Colonic mucosa (tissue), 4 donors: ENCODE measurements at regions not wholly inside any gene's neighbourhood (a gene's known extent, or its start where the extent isn't known, plus 50 kb on each side); places are given as distances from the start of the nearest gene placed in this dataset.

Source experiments
- DNase-seq: peaks from one replicate; pipeline ENCODE4 v3.0.0-alpha.2; 2020
- H3K27ac ChIP-seq: fragments of 200-600 bp; one replicate; pipeline ENCODE4 v1.8.0; 2021
- H3K27me3 ChIP-seq: fragments of 200-600 bp; one replicate; pipeline ENCODE4 v1.8.0; 2021
- H3K36me3 ChIP-seq: fragments of 200-600 bp; one replicate; pipeline ENCODE4 v1.8.0; 2021
- H3K4me1 ChIP-seq: fragments of 200-600 bp; one replicate; pipeline ENCODE4 v1.8.0; 2021; ENCODE audit warnings: mild to moderate bottlenecking
- H3K4me3 ChIP-seq: fragments of 200-600 bp; one replicate; pipeline ENCODE4 v1.8.0; 2021
- H3K9ac ChIP-seq, 2 donors: one replicate each; pipeline ENCODE4 v1.7.0; 2013; ENCODE audit warnings: control low read depth in 2 of 2, low read depth in 2 of 2, low read length in 2 of 2
- H3K9me3 ChIP-seq: fragments of 200-600 bp; one replicate; pipeline ENCODE4 v1.8.0; 2021
- CTCF ChIP-seq: fragments of 200-600 bp; IDR thresholded peaks from one replicate; pipeline ENCODE4 v1.8.0; 2022; ENCODE audit warnings: antibody characterized with exemption, mild to moderate bottlenecking
- intact Hi-C: fragments of 100-400 bp; cut with DNase I; formaldehyde crosslinking; loops from one replicate; pipeline ENCODE4 v1.14.1; 2022
- donor health status: healthy.
- donor health status: DM: no; HTN: no; CAD: no.
- donor health status: DM: no; HTN: no; CAD: no.

GRCh38 chr1:14451217-14451616 is 147.3 kb upstream of the KAZN start:
- no peaks in the 10 kb centered on the region for H3K36me3 ChIP-seq
- no peak for TF ChIP-seq CTCF
- H3K27me3 ChIP-seq, result no peaks in the 10 kb centered on the region
- intact Hi-C loops, result no loop called here
- no peak overlapping the region for H3K4me3 ChIP-seq
- no peaks in the 10 kb centered on the region for H3K9me3 ChIP-seq
- H3K4me1 ChIP-seq, result no peaks in the 10 kb centered on the region
- no peak overlapping the region for H3K27ac ChIP-seq
- no peak overlapping the region for H3K9ac ChIP-seq
- no peak for DNase-seq

- no peaks in the 10 kb centered on the region for H3K36me3 ChIP-seq
- TF ChIP-seq CTCF, result no peak
- H3K9ac ChIP-seq, result no peak overlapping the region
- no peaks in the 10 kb centered on the region for H3K27me3 ChIP-seq
- H3K4me1 ChIP-seq, result no peaks in the 10 kb centered on the region
- no peak for DNase-seq
- H3K9me3 ChIP-seq, result no peaks in the 10 kb centered on the region
- H3K4me3 ChIP-seq, result no peak overlapping the region
- intact Hi-C loops, result no loop called here
- H3K27ac ChIP-seq, result no peak overlapping the region
Measured at GRCh38 chr1:14452551-14452950, 145.9 kb upstream of the KAZN start.

- H3K4me1 ChIP-seq, result no peaks in the 10 kb centered on the region
- no peaks in the 10 kb centered on the region for H3K36me3 ChIP-seq
- no peak for DNase-seq
- no peak for TF ChIP-seq CTCF
- H3K4me3 ChIP-seq, result no peak overlapping the region
- no peak overlapping the region for H3K27ac ChIP-seq
- H3K9ac ChIP-seq, result no peak overlapping the region
- no peaks in the 10 kb centered on the region for H3K27me3 ChIP-seq
- intact Hi-C loops, result no loop called here
- H3K9me3 ChIP-seq, result no peaks in the 10 kb centered on the region
Measured at GRCh38 chr1:14460173-14460572, 138.3 kb upstream of the KAZN start.

- H3K27ac ChIP-seq, result no peak overlapping the region
- no peak overlapping the region for H3K4me3 ChIP-seq
- H3K9ac ChIP-seq, result no peak overlapping the region
- no peaks in the 10 kb centered on the region for H3K4me1 ChIP-seq
- no peak for DNase-seq
- no peak for TF ChIP-seq CTCF
- H3K36me3 ChIP-seq, result no peaks in the 10 kb centered on the region
- intact Hi-C loops, result no loop called here
- no peaks in the 10 kb centered on the region for H3K27me3 ChIP-seq
- no peaks in the 10 kb centered on the region for H3K9me3 ChIP-seq
Measured at GRCh38 chr1:14462851-14463250, 135.6 kb upstream of the KAZN start.

GRCh38 chr1:14466006-14466405 is 132.5 kb upstream of the KAZN start:
- Histone ChIP-seq H3K4me1 (no peaks in the 10 kb centered on the region), H3K4me3 (no peak overlapping the region), H3K9me3 (no peaks in the 10 kb centered on the region), H3K9ac (no peak overlapping the region), H3K27ac (no peak overlapping the region), H3K27me3 (no peaks in the 10 kb centered on the region), H3K36me3 (no peaks in the 10 kb centered on the region)
- no peak for DNase-seq
- intact Hi-C loops, result no loop called here
- no peak for TF ChIP-seq CTCF

GRCh38 chr1:14467112-14467511 is 131.4 kb upstream of the KAZN start:
- Histone ChIP-seq H3K27ac (no peak overlapping the region), H3K36me3 (no peaks in the 10 kb centered on the region), H3K4me3 (no peak overlapping the region), H3K9ac (no peak overlapping the region), H3K9me3 (no peaks in the 10 kb centered on the region), H3K4me1 (no peaks in the 10 kb centered on the region), H3K27me3 (no peaks in the 10 kb centered on the region)
- DNase-seq, result no peak
- no peak for TF ChIP-seq CTCF
- intact Hi-C loops, result no loop called here
